ENCODE measurements at regions not wholly inside any gene's neighbourhood (a gene's known extent, or its start where the extent isn't known, plus 50 kb on each side); places are given as distances from the start of the nearest gene placed in this dataset.
"Not testable (repeated sequence)": the region's sequence is repeated elsewhere in the genome, so short reads cannot be mapped to it uniquely, and the experiment has no call there.

- no peaks in the 10 kb centered on the region for H3K36me3 ChIP-seq (ENCODE audit: control insufficient read depth, insufficient read depth, low read length)
- DNase-seq (ENCODE audit: low read depth, low spot score), result no peak
- no peaks in the 10 kb centered on the region for H3K4me1 ChIP-seq (ENCODE audit: control insufficient read depth, insufficient read depth, low read length)
- no peak overlapping the region for H3K4me3 ChIP-seq (ENCODE audit: low read length)
- H3K27me3 ChIP-seq (ENCODE audit: control insufficient read depth, insufficient read depth, low read length), result no peaks in the 10 kb centered on the region
- H3K27ac ChIP-seq (ENCODE audit: low read length), result no peak overlapping the region
- no peaks in the 10 kb centered on the region for H3K9me3 ChIP-seq (ENCODE audit: control insufficient read depth, insufficient read depth, low read length)
These were observed 389.0 kb downstream of the OLFM4 start for GRCh38 chr13:53417601-53418000.

GRCh38 chr13:53422415-53422814 is 393.8 kb downstream of the OLFM4 start:
- Histone ChIP-seq H3K4me1 (ENCODE audit: control insufficient read depth, insufficient read depth, low read length) (no peaks in the 10 kb centered on the region), H3K27me3 (ENCODE audit: control insufficient read depth, insufficient read depth, low read length) (no peaks in the 10 kb centered on the region), H3K36me3 (ENCODE audit: control insufficient read depth, insufficient read depth, low read length) (no peaks in the 10 kb centered on the region), H3K9me3 (ENCODE audit: control insufficient read depth, insufficient read depth, low read length) (no peaks in the 10 kb centered on the region), H3K4me3 (ENCODE audit: low read length) (no peak overlapping the region), H3K27ac (ENCODE audit: low read length) (no peak overlapping the region)
- WGBS (ENCODE audit: insufficient coverage, insufficient read length), result no CpG with 5 or more reads among the region's 1 CpG
- DNase-seq (ENCODE audit: low read depth, low spot score), result no peak

GRCh38 chr13:53436396-53436795 is 407.8 kb downstream of the OLFM4 start:
- H3K27ac ChIP-seq (ENCODE audit: low read length), result no peak overlapping the region
- no peaks in the 10 kb centered on the region for H3K4me1 ChIP-seq (ENCODE audit: control insufficient read depth, insufficient read depth, low read length)
- no peaks in the 10 kb centered on the region for H3K36me3 ChIP-seq (ENCODE audit: control insufficient read depth, insufficient read depth, low read length)
- H3K27me3 ChIP-seq (ENCODE audit: control insufficient read depth, insufficient read depth, low read length), result no peaks in the 10 kb centered on the region
- no peak overlapping the region for H3K4me3 ChIP-seq (ENCODE audit: low read length)
- H3K9me3 ChIP-seq (ENCODE audit: control insufficient read depth, insufficient read depth, low read length), result no peaks in the 10 kb centered on the region
- no peak for DNase-seq (ENCODE audit: low read depth, low spot score)
- no CpG with 5 or more reads among the region's 3 CpGs for WGBS (ENCODE audit: insufficient coverage, insufficient read length)

- no peaks in the 10 kb centered on the region for H3K27me3 ChIP-seq (ENCODE audit: control insufficient read depth, insufficient read depth, low read length)
- no peak for DNase-seq (ENCODE audit: low read depth, low spot score)
- H3K36me3 ChIP-seq (ENCODE audit: control insufficient read depth, insufficient read depth, low read length), result no peaks in the 10 kb centered on the region
- no peaks in the 10 kb centered on the region for H3K4me1 ChIP-seq (ENCODE audit: control insufficient read depth, insufficient read depth, low read length)
- no peak overlapping the region for H3K4me3 ChIP-seq (ENCODE audit: low read length)
- H3K27ac ChIP-seq (ENCODE audit: low read length), result no peak overlapping the region
- H3K9me3 ChIP-seq (ENCODE audit: control insufficient read depth, insufficient read depth, low read length), result no peaks in the 10 kb centered on the region
- WGBS (ENCODE audit: insufficient coverage, insufficient read length), result no CpG with 5 or more reads among the region's 20 CpGs
These were observed 411.0 kb downstream of the OLFM4 start for GRCh38 chr13:53439439-53440225.

- Histone ChIP-seq H3K9me3 (ENCODE audit: control insufficient read depth, insufficient read depth, low read length) (no peaks in the 10 kb centered on the region), H3K4me3 (ENCODE audit: low read length) (no peak overlapping the region), H3K27me3 (ENCODE audit: control insufficient read depth, insufficient read depth, low read length) (no peaks in the 10 kb centered on the region), H3K36me3 (ENCODE audit: control insufficient read depth, insufficient read depth, low read length) (no peaks in the 10 kb centered on the region), H3K27ac (ENCODE audit: low read length) (no peak overlapping the region), H3K4me1 (ENCODE audit: control insufficient read depth, insufficient read depth, low read length) (no peaks in the 10 kb centered on the region)
- no peak for DNase-seq (ENCODE audit: low read depth, low spot score)
- no CpG with 5 or more reads among the region's 5 CpGs for WGBS (ENCODE audit: insufficient coverage, insufficient read length)
These were observed 414.4 kb downstream of the OLFM4 start for GRCh38 chr13:53442979-53443378.

GRCh38 chr13:53445686-53446085 is 417.1 kb downstream of the OLFM4 start:
- H3K9me3 ChIP-seq (ENCODE audit: control insufficient read depth, insufficient read depth, low read length), result no peaks in the 10 kb centered on the region
- DNase-seq (ENCODE audit: low read depth, low spot score), result no peak
- no peak overlapping the region for H3K4me3 ChIP-seq (ENCODE audit: low read length)
- H3K36me3 ChIP-seq (ENCODE audit: control insufficient read depth, insufficient read depth, low read length), result no peaks in the 10 kb centered on the region
- no peaks in the 10 kb centered on the region for H3K4me1 ChIP-seq (ENCODE audit: control insufficient read depth, insufficient read depth, low read length)
- WGBS (ENCODE audit: insufficient coverage, insufficient read length), result no CpG with 5 or more reads among the region's 1 CpG
- H3K27me3 ChIP-seq (ENCODE audit: control insufficient read depth, insufficient read depth, low read length), result no peaks in the 10 kb centered on the region
- no peak overlapping the region for H3K27ac ChIP-seq (ENCODE audit: low read length)

- DNase-seq (ENCODE audit: low read depth, low spot score), result no peak
- H3K4me3 ChIP-seq (ENCODE audit: low read length), result no peak overlapping the region
- no CpG with 5 or more reads among the region's 4 CpGs for WGBS (ENCODE audit: insufficient coverage, insufficient read length)
- H3K9me3 ChIP-seq (ENCODE audit: control insufficient read depth, insufficient read depth, low read length), result no peaks in the 10 kb centered on the region
- H3K27me3 ChIP-seq (ENCODE audit: control insufficient read depth, insufficient read depth, low read length), result no peaks in the 10 kb centered on the region
- no peaks in the 10 kb centered on the region for H3K4me1 ChIP-seq (ENCODE audit: control insufficient read depth, insufficient read depth, low read length)
- H3K27ac ChIP-seq (ENCODE audit: low read length), result no peak overlapping the region
- H3K36me3 ChIP-seq (ENCODE audit: control insufficient read depth, insufficient read depth, low read length), result no peaks in the 10 kb centered on the region
These were observed 418.8 kb downstream of the OLFM4 start for GRCh38 chr13:53447456-53447855.

GRCh38 chr13:53447863-53448262 is 419.2 kb downstream of the OLFM4 start:
- Histone ChIP-seq H3K4me1 (ENCODE audit: control insufficient read depth, insufficient read depth, low read length) (no peaks in the 10 kb centered on the region), H3K27ac (ENCODE audit: low read length) (no peak overlapping the region), H3K27me3 (ENCODE audit: control insufficient read depth, insufficient read depth, low read length) (no peaks in the 10 kb centered on the region), H3K4me3 (ENCODE audit: low read length) (no peak overlapping the region), H3K36me3 (ENCODE audit: control insufficient read depth, insufficient read depth, low read length) (no peaks in the 10 kb centered on the region), H3K9me3 (ENCODE audit: control insufficient read depth, insufficient read depth, low read length) (no peaks in the 10 kb centered on the region)
- no peak for DNase-seq (ENCODE audit: low read depth, low spot score)
- no CpG with 5 or more reads among the region's 5 CpGs for WGBS (ENCODE audit: insufficient coverage, insufficient read length)

- not testable (repeated sequence) for H3K9me3 ChIP-seq (ENCODE audit: control insufficient read depth, insufficient read depth, low read length); H3K36me3 ChIP-seq (ENCODE audit: control insufficient read depth, insufficient read depth, low read length); DNase-seq (ENCODE audit: low read depth, low spot score); H3K4me3 ChIP-seq (ENCODE audit: low read length); H3K27me3 ChIP-seq (ENCODE audit: control insufficient read depth, insufficient read depth, low read length); H3K4me1 ChIP-seq (ENCODE audit: control insufficient read depth, insufficient read depth, low read length); H3K27ac ChIP-seq (ENCODE audit: low read length)
- no CpG with 5 or more reads among the region's 29 CpGs for WGBS (ENCODE audit: insufficient coverage, insufficient read length)
These were observed 423.7 kb downstream of the OLFM4 start for GRCh38 chr13:53452263-53452808.

GRCh38 chr13:53460796-53461195 is 432.2 kb downstream of the OLFM4 start:
- no peak for DNase-seq (ENCODE audit: low read depth, low spot score)
- Histone ChIP-seq H3K4me3 (ENCODE audit: low read length) (no peak overlapping the region), H3K36me3 (ENCODE audit: control insufficient read depth, insufficient read depth, low read length) (no peaks in the 10 kb centered on the region), H3K27me3 (ENCODE audit: control insufficient read depth, insufficient read depth, low read length) (no peaks in the 10 kb centered on the region), H3K9me3 (ENCODE audit: control insufficient read depth, insufficient read depth, low read length) (no peaks in the 10 kb centered on the region), H3K27ac (ENCODE audit: low read length) (no peak overlapping the region), H3K4me1 (ENCODE audit: control insufficient read depth, insufficient read depth, low read length) (no peaks in the 10 kb centered on the region)
- no CpG with 5 or more reads among the region's 1 CpG for WGBS (ENCODE audit: insufficient coverage, insufficient read length)

GRCh38 chr13:53463106-53463505 is 434.5 kb downstream of the OLFM4 start:
- H3K4me3 ChIP-seq (ENCODE audit: low read length), result no peak overlapping the region
- WGBS (ENCODE audit: insufficient coverage, insufficient read length), result no CpG with 5 or more reads among the region's 3 CpGs
- no peak for DNase-seq (ENCODE audit: low read depth, low spot score)
- H3K9me3 ChIP-seq (ENCODE audit: control insufficient read depth, insufficient read depth, low read length), result no peaks in the 10 kb centered on the region
- H3K4me1 ChIP-seq (ENCODE audit: control insufficient read depth, insufficient read depth, low read length), result no peaks in the 10 kb centered on the region
- no peaks in the 10 kb centered on the region for H3K36me3 ChIP-seq (ENCODE audit: control insufficient read depth, insufficient read depth, low read length)
- no peaks in the 10 kb centered on the region for H3K27me3 ChIP-seq (ENCODE audit: control insufficient read depth, insufficient read depth, low read length)
- H3K27ac ChIP-seq (ENCODE audit: low read length), result no peak overlapping the region
